ENCODE measurements at regions not wholly inside any gene's neighbourhood (a gene's known extent, or its start where the extent isn't known, plus 50 kb on each side); places are given as distances from the start of the nearest gene placed in this dataset.

GRCh38 chr18:78758496-78758895 is 221.1 kb upstream of the SALL3 start:
- Histone ChIP-seq H3K36me3 (no peaks in the 10 kb centered on the region), H3K27ac (no peak overlapping the region)
- peak in 1 of 3 donors; percentile 9 for DNase-seq

GRCh38 chr18:78762753-78763152 is 216.9 kb upstream of the SALL3 start:
- Histone ChIP-seq H3K9me3 (no peaks in the 10 kb centered on the region), H3K4me1 (no peaks in the 10 kb centered on the region), H3K4me3 (no peak overlapping the region), H3K27me3 (no peaks in the 10 kb centered on the region), H3K27ac (no peak overlapping the region), H3K36me3 (no peaks in the 10 kb centered on the region)
- DNase-seq = no peak
- TF ChIP-seq CTCF (IDR thresholded peaks at IDR 0.05) (no peak), POLR2A (IDR thresholded peaks at IDR 0.05) (no peak)

More at GRCh38 chr18:78758496-78758895, 221.1 kb upstream of the SALL3 start:
- TF ChIP-seq CTCF (IDR thresholded peaks at IDR 0.05) (no peak), POLR2A (IDR thresholded peaks at IDR 0.05) (no peak)
- no peaks in the 10 kb centered on the region for H3K4me1 ChIP-seq
- no peaks in the 10 kb centered on the region for H3K27me3 ChIP-seq
- H3K4me3 ChIP-seq = no peak overlapping the region
- no peaks in the 10 kb centered on the region for H3K9me3 ChIP-seq

- TF ChIP-seq POLR2A (IDR thresholded peaks at IDR 0.05) (no peak), CTCF (IDR thresholded peaks at IDR 0.05) (no peak)
- Histone ChIP-seq H3K27me3 (no peaks in the 10 kb centered on the region), H3K36me3 (no peaks in the 10 kb centered on the region), H3K4me1 (no peaks in the 10 kb centered on the region), H3K27ac (no peak overlapping the region), H3K9me3 (no peaks in the 10 kb centered on the region), H3K4me3 (no peak overlapping the region)
- no peak for DNase-seq
These were observed 215.1 kb upstream of the SALL3 start for GRCh38 chr18:78764544-78764943.

- H3K9me3 ChIP-seq = no peaks in the 10 kb centered on the region
- H3K27ac ChIP-seq = no peak overlapping the region
- no peak for DNase-seq
- TF ChIP-seq CTCF (IDR thresholded peaks at IDR 0.05) = no peak
- TF ChIP-seq POLR2A (IDR thresholded peaks at IDR 0.05) = no peak
- no peak overlapping the region for H3K4me3 ChIP-seq
- no peaks in the 10 kb centered on the region for H3K27me3 ChIP-seq
- H3K4me1 ChIP-seq = no peaks in the 10 kb centered on the region
- H3K36me3 ChIP-seq = no peaks in the 10 kb centered on the region
These were observed 214.5 kb upstream of the SALL3 start for GRCh38 chr18:78765142-78765541.

GRCh38 chr18:78765637-78766281 is 213.9 kb upstream of the SALL3 start:
- Histone ChIP-seq H3K4me1 (no peaks in the 10 kb centered on the region), H3K36me3 (no peaks in the 10 kb centered on the region), H3K9me3 (no peaks in the 10 kb centered on the region), H3K4me3 (no peak overlapping the region), H3K27me3 (no peaks in the 10 kb centered on the region), H3K27ac (no peak overlapping the region)
- TF ChIP-seq POLR2A (IDR thresholded peaks at IDR 0.05) (no peak), CTCF (IDR thresholded peaks at IDR 0.05) (no peak)
- DNase-seq = peak in 1 of 3 donors; percentile 28
